Fibroblast of villous mesenchyme (primary cell): ENCODE measurements at regions not wholly inside any gene's neighbourhood (a gene's known extent, or its start where the extent isn't known, plus 50 kb on each side); places are given as distances from the start of the nearest gene placed in this dataset.

Experiments used
- DNase-seq: peaks from one replicate; pipeline ENCODE4 v3.0.0-alpha.2; 2010; ENCODE audit warnings: low read depth
- H3K4me3 ChIP-seq: 2 replicates; pipeline ENCODE4 v1.5.1; 2011; ENCODE audit warnings: low read depth, mild to moderate bottlenecking, low read length
- TF ChIP-seq, protein P1 (sequence below): IDR thresholded peaks from 2 replicates; pipeline ENCODE4 v1.5.1; 2012; ENCODE audit warnings: low read depth, mild to moderate bottlenecking, low read length; ENCODE audit not compliant: insufficient read depth

DNA sequence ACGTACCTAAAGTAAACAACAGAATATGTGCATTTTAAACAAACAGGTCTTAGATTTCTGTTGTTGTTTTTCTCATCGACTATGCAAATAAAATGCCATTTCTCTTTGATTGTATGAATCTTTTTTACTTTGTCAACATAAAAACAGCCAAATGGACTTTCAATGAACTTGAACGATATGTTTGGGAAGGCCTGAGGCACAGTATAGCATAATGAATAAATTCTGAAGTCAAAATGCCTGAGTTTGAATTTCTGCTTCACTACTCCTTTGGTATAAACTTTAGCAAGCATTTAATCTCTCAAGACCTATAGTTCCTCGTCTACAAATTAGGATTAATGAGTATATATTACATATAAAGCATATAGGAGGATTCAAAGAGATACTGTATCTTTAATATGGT, 1369.9 kb upstream of the TENM4 start:
- no peak for DNase-seq
- TF ChIP-seq, protein P1, sequence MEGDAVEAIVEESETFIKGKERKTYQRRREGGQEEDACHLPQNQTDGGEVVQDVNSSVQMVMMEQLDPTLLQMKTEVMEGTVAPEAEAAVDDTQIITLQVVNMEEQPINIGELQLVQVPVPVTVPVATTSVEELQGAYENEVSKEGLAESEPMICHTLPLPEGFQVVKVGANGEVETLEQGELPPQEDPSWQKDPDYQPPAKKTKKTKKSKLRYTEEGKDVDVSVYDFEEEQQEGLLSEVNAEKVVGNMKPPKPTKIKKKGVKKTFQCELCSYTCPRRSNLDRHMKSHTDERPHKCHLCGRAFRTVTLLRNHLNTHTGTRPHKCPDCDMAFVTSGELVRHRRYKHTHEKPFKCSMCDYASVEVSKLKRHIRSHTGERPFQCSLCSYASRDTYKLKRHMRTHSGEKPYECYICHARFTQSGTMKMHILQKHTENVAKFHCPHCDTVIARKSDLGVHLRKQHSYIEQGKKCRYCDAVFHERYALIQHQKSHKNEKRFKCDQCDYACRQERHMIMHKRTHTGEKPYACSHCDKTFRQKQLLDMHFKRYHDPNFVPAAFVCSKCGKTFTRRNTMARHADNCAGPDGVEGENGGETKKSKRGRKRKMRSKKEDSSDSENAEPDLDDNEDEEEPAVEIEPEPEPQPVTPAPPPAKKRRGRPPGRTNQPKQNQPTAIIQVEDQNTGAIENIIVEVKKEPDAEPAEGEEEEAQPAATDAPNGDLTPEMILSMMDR, result no peak
- H3K4me3 ChIP-seq, result no peak overlapping the region

GRCh38 chr11:80798174-80798573, 1357.3 kb upstream of the TENM4 start:
- DNase-seq, result no peak
- H3K4me3 ChIP-seq, result no peak overlapping the region
- TF ChIP-seq, protein P1, result no peak

- TF ChIP-seq, protein P1, result no peak
- DNase-seq, result no peak
- no peak overlapping the region for H3K4me3 ChIP-seq
These were observed 1342.7 kb upstream of the TENM4 start for GRCh38 chr11:80783561-80783960.

GRCh38 chr11:80782135-80782885, 1341.5 kb upstream of the TENM4 start:
- DNase-seq, result no peak
- TF ChIP-seq, protein P1, result no peak
- no peak overlapping the region for H3K4me3 ChIP-seq

- TF ChIP-seq, protein P1, result no peak
- H3K4me3 ChIP-seq, result no peak overlapping the region
- DNase-seq, result no peak
These were observed 1339.2 kb upstream of the TENM4 start for GRCh38 chr11:80779905-80780605.

- no peak overlapping the region for H3K4me3 ChIP-seq
- DNase-seq, result no peak
- TF ChIP-seq, protein P1, result no peak
These were observed 1338.1 kb upstream of the TENM4 start for GRCh38 chr11:80778941-80779340.
